Smooth muscle cell (in vitro differentiated cells): ENCODE measurements at regions not wholly inside any gene's neighbourhood (a gene's known extent, or its start where the extent isn't known, plus 50 kb on each side); places are given as distances from the start of the nearest gene placed in this dataset.

ENCODE experiments used
- DNase-seq: peaks from one replicate; lab custom pipeline; 2025; ENCODE audit not compliant: unreplicated experiment; lab: John Stamatoyannopoulos, UW
- H2AFZ ChIP-seq: fragments of 200-600 bp; sonication (generic); 2 replicates; pipeline ENCODE4 v1.6.0; 2016; ENCODE audit warnings: antibody characterized with exemption, low read depth, mild to moderate bottlenecking
- H3F3A ChIP-seq: fragments of 200-600 bp; sonication (generic); 2 replicates; pipeline ENCODE4 v1.6.0; 2017; ENCODE audit warnings: antibody characterized with exemption, low read depth
- H3K27ac ChIP-seq: fragments of 200-600 bp; sonication (generic); 2 replicates; pipeline ENCODE4 v1.5.1; 2016; ENCODE audit warnings: low read depth, mild to moderate bottlenecking
- H3K27me3 ChIP-seq: fragments of 200-600 bp; sonication (generic); 2 replicates; pipeline ENCODE4 v1.6.1; 2016; ENCODE audit warnings: low read depth, mild to moderate bottlenecking
- H3K36me3 ChIP-seq: fragments of 200-600 bp; sonication (generic); 2 replicates; pipeline ENCODE4 v1.5.1; 2016; ENCODE audit warnings: low read depth
- H3K4me1 ChIP-seq: fragments of 200-600 bp; sonication (generic); 2 replicates; pipeline ENCODE4 v1.5.1; 2016; ENCODE audit warnings: low read depth
- H3K4me2 ChIP-seq: fragments of 200-600 bp; sonication (generic); 2 replicates; pipeline ENCODE4 v1.6.0; 2016; ENCODE audit warnings: mild to moderate bottlenecking
- H3K4me3 ChIP-seq: fragments of 200-600 bp; sonication (generic); 2 replicates; pipeline ENCODE4 v1.5.1; 2016; ENCODE audit warnings: mild to moderate bottlenecking
- H3K79me2 ChIP-seq: fragments of 200-600 bp; sonication (generic); 2 replicates; pipeline ENCODE4 v1.6.0; 2016; ENCODE audit warnings: low read depth, mild to moderate bottlenecking
- H3K9ac ChIP-seq: fragments of 200-600 bp; sonication (generic); 2 replicates; pipeline ENCODE4 v1.6.0; 2016; ENCODE audit warnings: low read depth
- H3K9me3 ChIP-seq: fragments of 200-600 bp; sonication (generic); replicated peaks from 2 replicates; pipeline ENCODE4 v1.5.1; 2016; ENCODE audit warnings: low read depth
- H4K20me1 ChIP-seq: fragments of 200-600 bp; sonication (generic); 2 replicates; pipeline ENCODE4 v1.6.0; 2016; ENCODE audit warnings: low read depth
- WGBS: methylation state at CpG from one replicate; pipeline ENCODE4 v1.1.7; 2016; ENCODE audit warnings: low lambda C conversion rate; 5-methylcytosine and 5-hydroxymethylcytosine counted together
- TF ChIP-seq, protein P1 (sequence below): fragments of 200-600 bp; sonication (generic); IDR thresholded peaks from 2 replicates; pipeline ENCODE4 v1.5.1; 2017; ENCODE audit warnings: borderline replicate concordance, mild to moderate bottlenecking, antibody characterized with exemption; ENCODE audit not compliant: insufficient read depth, poor library complexity, severe bottlenecking

DNA sequence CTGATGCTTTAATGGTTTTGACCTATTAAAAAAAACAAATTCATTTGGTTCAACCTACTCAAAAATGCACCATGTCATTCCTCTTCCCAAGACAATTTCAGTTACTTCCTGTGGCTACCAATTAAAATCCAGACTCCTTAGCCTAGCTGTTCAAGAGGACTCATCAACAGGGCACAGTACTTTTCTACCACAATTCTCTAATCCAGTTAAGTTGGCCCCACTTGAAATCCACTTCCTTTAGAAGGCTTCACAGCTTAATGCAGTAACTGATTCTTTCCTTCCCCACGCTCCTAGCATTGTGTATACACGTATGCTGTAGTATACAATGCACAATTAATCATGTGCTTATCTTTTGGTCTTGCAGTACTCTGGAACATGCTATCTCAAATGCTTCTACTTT, 129.8 kb downstream of the UGT8 start:
- TF ChIP-seq, protein P1, sequence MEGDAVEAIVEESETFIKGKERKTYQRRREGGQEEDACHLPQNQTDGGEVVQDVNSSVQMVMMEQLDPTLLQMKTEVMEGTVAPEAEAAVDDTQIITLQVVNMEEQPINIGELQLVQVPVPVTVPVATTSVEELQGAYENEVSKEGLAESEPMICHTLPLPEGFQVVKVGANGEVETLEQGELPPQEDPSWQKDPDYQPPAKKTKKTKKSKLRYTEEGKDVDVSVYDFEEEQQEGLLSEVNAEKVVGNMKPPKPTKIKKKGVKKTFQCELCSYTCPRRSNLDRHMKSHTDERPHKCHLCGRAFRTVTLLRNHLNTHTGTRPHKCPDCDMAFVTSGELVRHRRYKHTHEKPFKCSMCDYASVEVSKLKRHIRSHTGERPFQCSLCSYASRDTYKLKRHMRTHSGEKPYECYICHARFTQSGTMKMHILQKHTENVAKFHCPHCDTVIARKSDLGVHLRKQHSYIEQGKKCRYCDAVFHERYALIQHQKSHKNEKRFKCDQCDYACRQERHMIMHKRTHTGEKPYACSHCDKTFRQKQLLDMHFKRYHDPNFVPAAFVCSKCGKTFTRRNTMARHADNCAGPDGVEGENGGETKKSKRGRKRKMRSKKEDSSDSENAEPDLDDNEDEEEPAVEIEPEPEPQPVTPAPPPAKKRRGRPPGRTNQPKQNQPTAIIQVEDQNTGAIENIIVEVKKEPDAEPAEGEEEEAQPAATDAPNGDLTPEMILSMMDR = no peak
- no peaks in the 10 kb centered on the region for H3K27me3 ChIP-seq
- no peak overlapping the region for H3K4me3 ChIP-seq
- H3K4me1 ChIP-seq = peaks cover 51% of the 10 kb centered on the region
- DNase-seq = no peak
- no peaks in the 10 kb centered on the region for H3K79me2 ChIP-seq
- H2AFZ ChIP-seq = no peak overlapping the region
- no peaks in the 10 kb centered on the region for H3F3A ChIP-seq
- WGBS = 16% methylated on average over 2 of the region's 2 CpGs
- no peaks in the 10 kb centered on the region for H4K20me1 ChIP-seq
- H3K9me3 ChIP-seq = no peaks in the 10 kb centered on the region
- H3K36me3 ChIP-seq = no peaks in the 10 kb centered on the region
- no peak overlapping the region for H3K9ac ChIP-seq
- no peak overlapping the region for H3K27ac ChIP-seq
- H3K4me2 ChIP-seq = no peak overlapping the region

DNA sequence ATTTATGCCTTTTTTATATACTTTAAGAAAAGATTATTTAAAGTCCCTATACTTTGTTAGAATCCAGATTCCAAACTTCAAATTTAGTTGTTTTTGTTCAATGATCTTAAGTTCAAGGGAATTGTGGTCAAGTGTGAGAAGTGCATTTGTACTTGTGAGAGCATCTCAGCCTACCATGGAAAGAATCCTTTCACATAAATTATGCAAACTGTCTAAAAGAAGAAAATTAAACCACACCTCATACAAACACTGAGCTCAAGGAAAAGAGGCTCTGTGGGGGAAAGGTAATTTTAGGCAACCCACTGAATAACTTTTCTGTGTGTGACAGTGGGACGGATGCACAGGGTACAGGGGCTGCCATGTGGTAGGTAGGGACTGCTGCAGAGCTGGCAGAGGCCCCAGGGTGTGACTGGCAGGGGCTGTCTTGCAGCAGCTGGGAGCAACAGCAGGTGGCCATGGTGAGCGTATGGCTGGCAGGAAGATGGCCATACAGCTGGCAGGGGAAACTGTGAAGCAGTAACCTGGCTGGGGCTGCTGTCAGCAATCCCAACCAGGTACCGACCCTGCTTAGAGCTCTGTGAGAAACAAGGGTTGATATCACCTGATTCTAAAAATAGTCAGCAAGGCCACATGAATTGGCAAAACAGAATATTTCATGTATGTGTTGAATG, 130.6 kb downstream of the UGT8 start:
- H3K79me2 ChIP-seq = no peaks in the 10 kb centered on the region
- H2AFZ ChIP-seq = no peak overlapping the region
- 88% methylated on average over 3 of the region's 3 CpGs for WGBS
- no peaks in the 10 kb centered on the region for H3F3A ChIP-seq
- no peaks in the 10 kb centered on the region for H3K36me3 ChIP-seq
- H3K27ac ChIP-seq = no peak overlapping the region
- H3K4me3 ChIP-seq = no peak overlapping the region
- H3K4me2 ChIP-seq = no peak overlapping the region
- H3K4me1 ChIP-seq = peaks cover 52% of the 10 kb centered on the region
- H3K27me3 ChIP-seq = no peaks in the 10 kb centered on the region
- TF ChIP-seq, protein P1 = no peak
- no peak for DNase-seq
- no peaks in the 10 kb centered on the region for H4K20me1 ChIP-seq
- no peak overlapping the region for H3K9ac ChIP-seq
- H3K9me3 ChIP-seq = no peaks in the 10 kb centered on the region

DNA sequence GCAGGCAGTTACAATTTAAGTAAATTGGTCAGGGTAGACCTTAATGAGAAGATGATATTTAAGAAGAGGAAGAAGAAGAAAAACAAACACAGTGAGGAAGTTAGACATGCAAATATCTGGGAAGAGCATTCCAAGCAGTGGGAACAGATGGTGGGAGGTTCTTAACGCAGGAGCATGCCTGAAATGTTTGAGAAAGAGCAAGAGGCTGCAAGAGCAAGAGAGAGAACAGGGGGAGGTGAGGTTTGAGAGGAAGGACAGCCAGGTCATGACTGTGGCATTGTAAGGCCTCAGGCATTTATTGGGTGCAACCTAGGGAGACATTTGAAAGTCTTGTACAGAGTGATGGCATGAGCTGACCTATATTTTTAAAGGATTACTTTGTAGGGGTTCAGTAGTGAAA, 136.0 kb downstream of the UGT8 start:
- peak overlapping the region; percentile 51 for H3K4me2 ChIP-seq
- no peak overlapping the region for H3K9ac ChIP-seq
- H2AFZ ChIP-seq = peak overlapping the region; percentile 69
- H4K20me1 ChIP-seq = no peaks in the 10 kb centered on the region
- H3K27ac ChIP-seq = no peak overlapping the region
- no peaks in the 10 kb centered on the region for H3K36me3 ChIP-seq
- no peak overlapping the region for H3K4me3 ChIP-seq
- H3K27me3 ChIP-seq = no peaks in the 10 kb centered on the region
- DNase-seq = no peak
- WGBS = 15% methylated on average over 1 of the region's 1 CpG
- peaks cover 30% of the 10 kb centered on the region for H3K4me1 ChIP-seq
- no peaks in the 10 kb centered on the region for H3K79me2 ChIP-seq
- TF ChIP-seq, protein P1 = no peak
- H3F3A ChIP-seq = no peaks in the 10 kb centered on the region
- no peaks in the 10 kb centered on the region for H3K9me3 ChIP-seq

DNA sequence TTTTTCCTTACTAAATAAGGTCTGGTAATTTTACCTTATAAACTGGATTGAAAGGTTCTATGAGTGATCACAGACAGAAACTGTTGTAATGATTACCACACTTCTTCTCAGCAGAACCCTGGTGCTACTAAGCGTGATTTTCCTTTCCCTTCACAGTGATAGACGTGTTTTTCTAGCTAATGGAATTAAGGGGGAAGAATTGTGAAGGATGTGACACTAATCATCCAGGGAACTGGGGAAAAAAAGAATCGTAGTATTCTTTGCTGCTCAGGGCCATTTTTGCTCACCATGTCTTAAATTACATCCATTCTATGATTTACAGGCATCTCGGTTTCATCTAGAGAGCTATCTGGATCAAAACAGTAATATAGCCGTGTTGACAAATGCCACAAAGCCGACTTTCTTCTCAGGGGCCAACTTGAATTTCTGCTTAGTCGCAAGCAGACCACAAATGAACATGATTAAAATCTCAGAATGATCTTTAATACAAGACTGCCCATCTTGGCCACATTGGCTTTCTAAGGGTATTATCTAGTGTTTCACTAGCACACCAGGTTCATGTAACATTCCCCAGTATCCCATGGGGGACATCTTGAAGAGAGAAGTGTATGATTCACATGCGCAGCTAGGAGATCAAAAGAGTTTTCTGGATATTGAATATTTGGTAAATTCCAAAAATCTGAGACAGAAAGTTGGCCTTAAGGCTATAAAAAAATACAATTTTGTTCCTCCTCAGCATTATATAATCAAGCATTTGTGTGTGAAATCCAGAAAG, 154.0 kb downstream of the UGT8 start:
- Histone ChIP-seq H2AFZ (no peak overlapping the region), H3K79me2 (no peaks in the 10 kb centered on the region), H3K9ac (no peak overlapping the region), H3K27ac (no peak overlapping the region), H4K20me1 (no peaks in the 10 kb centered on the region), H3K27me3 (no peaks in the 10 kb centered on the region), H3F3A (no peaks in the 10 kb centered on the region), H3K4me2 (no peak overlapping the region), H3K4me3 (no peak overlapping the region), H3K9me3 (no peaks in the 10 kb centered on the region), H3K4me1 (peaks cover 1% of the 10 kb centered on the region), H3K36me3 (no peaks in the 10 kb centered on the region)
- no peak for DNase-seq
- WGBS = 88% methylated on average over 8 of the region's 8 CpGs
- TF ChIP-seq, protein P1 = no peak
